WI38 (cell line): ENCODE measurements at regions not wholly inside any gene's neighbourhood (a gene's known extent, or its start where the extent isn't known, plus 50 kb on each side); places are given as distances from the start of the nearest gene placed in this dataset.

Experiments
- H3K4me3 ChIP-seq: 2 replicates; pipeline ENCODE4 v1.5.1; 2011; ENCODE audit warnings: low read depth, mild to moderate bottlenecking, control low read depth, low read length
- TF ChIP-seq, protein P1 (sequence below): IDR thresholded peaks from 2 replicates; pipeline ENCODE4 v1.5.1; 2012; ENCODE audit warnings: low read depth, mild to moderate bottlenecking, control low read depth, low read length

DNA sequence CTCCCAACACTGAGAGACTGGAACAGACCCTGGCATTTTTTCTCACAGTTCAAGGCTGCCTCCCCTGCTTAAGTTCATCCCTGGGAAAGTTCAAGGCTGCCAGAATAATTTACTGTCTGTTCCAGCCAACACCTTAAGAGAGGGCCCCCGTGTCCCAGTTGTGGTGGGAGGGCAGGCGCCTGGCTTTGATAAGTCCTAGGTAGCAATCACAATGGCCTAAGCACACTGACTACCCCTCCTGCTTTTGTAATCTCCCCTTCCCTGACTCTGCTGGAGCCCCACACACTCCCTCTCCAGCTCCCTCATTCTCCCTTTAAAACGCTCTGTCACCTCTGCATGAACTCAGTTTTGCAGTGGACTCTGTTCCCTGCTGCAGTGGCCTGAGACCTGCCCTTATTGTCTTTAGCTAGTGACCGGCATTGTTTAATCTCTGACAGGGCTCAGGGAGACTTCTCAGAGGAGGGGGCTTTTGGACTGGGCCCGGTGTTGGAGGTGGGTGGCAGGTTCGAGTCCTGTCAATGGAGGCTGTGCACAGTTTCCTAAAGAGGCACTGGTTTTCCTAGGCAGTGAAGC lies 507.2 kb downstream of the TBC1D22A start:
- H3K4me3 ChIP-seq, result no peak overlapping the region
- TF ChIP-seq, protein P1, sequence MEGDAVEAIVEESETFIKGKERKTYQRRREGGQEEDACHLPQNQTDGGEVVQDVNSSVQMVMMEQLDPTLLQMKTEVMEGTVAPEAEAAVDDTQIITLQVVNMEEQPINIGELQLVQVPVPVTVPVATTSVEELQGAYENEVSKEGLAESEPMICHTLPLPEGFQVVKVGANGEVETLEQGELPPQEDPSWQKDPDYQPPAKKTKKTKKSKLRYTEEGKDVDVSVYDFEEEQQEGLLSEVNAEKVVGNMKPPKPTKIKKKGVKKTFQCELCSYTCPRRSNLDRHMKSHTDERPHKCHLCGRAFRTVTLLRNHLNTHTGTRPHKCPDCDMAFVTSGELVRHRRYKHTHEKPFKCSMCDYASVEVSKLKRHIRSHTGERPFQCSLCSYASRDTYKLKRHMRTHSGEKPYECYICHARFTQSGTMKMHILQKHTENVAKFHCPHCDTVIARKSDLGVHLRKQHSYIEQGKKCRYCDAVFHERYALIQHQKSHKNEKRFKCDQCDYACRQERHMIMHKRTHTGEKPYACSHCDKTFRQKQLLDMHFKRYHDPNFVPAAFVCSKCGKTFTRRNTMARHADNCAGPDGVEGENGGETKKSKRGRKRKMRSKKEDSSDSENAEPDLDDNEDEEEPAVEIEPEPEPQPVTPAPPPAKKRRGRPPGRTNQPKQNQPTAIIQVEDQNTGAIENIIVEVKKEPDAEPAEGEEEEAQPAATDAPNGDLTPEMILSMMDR, result no peak

DNA sequence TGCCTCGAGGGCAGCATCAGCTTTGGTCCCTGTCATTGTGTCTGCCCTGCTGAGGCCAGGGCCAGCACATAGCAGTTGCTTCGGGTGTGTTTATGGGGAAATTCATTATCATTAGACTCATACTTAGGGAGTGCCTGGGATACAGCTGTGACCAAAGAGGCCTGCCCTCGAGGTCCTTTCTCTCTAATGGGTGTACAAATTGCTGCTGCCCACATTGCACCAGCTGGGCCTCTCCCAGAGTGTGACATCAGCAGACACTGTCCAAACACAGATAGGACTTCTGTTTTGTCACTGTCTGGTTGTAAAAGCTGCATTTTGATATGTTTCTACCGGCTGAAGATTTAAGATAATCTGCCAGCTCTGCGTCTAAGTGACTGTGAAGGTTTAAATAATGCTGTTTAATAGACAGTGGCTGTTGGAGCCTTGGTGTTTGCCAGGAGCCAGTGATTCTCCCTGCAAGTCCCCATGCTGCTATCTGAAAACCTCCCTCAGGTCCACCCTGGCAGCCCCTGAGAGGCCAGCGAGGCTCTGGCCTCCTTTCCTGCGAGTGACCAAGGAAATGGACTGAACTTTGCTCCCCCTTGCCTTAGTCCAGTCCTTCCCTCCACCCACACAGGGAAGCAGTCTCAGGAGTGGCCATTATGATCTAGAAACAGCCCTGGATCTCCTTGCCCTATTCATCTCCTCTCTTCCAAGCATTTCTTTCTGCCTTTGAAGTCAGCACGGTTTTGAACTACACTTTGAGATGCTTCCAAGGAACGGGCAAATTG lies 505.2 kb downstream of the TBC1D22A start:
- H3K4me3 ChIP-seq, result no peak overlapping the region
- TF ChIP-seq, protein P1, result no peak

DNA sequence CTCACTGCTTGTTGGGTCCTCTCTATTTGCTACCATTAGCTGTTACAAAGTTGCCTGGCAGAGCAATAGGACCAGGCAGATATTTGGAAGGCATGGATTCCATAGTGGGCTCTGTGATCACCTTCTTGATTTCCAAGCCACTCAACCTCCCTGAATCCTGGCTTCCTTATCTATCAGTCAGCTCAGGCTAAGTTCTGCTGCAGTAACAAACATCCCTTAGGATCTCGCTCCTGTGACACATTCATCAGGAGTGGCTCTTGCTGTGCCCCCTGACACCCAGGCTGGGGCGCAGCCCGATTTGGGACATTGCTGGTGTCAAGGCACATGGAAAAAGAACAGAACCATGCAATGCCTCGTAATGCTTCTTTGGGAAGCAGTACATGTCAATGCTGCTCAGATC lies 503.9 kb downstream of the TBC1D22A start:
- TF ChIP-seq, protein P1, result no peak
- H3K4me3 ChIP-seq, result no peak overlapping the region

DNA sequence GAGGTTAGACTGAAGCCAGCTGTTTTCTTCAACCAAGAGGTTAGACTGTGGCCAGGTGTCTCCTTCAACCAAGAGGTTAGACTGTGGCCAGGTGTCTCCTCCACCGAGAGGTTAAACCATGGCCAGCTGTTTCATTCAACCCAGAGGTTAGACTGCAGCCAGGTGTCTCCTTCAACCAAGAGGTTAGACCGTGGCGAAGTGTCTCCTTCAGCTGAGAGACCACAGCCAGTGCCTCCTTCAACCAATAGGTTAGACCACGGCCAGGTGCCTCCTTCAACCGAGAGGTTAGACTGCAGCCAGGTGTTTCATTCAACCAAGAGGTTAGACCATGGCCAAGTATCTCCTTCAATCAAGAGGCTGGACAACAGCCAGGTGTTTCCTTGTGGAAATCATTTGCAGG lies 498.1 kb downstream of the TBC1D22A start:
- TF ChIP-seq, protein P1, result no peak
- H3K4me3 ChIP-seq, result no peak overlapping the region

DNA sequence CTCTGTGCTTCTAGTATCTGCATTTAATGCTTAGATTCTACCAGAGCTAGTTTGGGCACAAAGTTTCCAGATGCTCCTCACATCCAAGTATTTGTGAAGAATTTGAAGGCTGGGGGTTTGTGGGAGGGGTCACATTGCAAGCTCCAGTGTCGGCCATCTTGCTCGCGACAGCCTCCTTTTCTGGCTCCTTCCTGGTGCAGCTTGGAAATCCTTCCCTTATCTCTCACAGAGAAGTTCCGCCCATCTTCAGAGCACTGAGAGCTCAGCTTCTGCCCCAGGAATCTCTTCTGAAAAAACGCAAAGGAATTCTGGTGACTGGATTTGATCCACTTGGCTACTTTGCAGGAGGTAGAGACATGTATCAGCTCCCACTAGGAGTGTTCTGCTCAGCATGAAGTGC lies 497.5 kb downstream of the TBC1D22A start:
- TF ChIP-seq, protein P1, result no peak
- no peak overlapping the region for H3K4me3 ChIP-seq

DNA sequence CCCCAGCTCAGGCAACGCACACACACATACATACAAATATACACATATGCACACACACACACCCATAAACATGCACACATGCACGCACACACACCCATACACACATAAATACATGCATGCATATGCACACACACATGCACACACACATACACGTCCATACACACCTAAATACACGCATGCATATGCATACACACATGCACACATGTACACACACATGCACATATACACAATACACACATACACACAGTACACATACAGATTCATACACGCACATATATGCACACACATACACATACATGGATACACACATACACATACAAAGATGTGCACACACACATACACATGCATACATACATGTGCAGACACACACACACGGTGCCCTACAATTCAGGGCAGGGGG lies 496.6 kb downstream of the TBC1D22A start:
- TF ChIP-seq, protein P1, result no peak

DNA sequence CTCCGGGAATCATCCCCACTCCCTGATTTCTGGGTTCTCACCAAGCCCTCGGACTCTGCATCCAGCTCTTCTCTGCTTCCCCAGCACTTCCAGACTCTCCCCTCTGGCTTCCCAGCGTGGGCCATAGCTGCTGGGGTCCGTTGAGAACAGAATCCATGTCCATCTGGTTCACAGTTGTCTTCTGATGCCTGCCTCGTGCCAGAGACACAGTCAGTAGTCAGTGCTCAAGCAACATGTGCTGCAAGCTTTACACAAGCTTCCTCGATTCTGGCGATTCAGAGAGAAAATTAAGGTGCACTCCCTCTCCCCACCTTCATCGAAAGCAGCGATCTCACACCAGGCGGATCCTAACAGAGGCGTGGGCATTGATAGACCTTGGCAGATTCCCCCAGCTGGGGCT lies 495.5 kb downstream of the TBC1D22A start:
- no peak overlapping the region for H3K4me3 ChIP-seq
- TF ChIP-seq, protein P1, result no peak

More for the DNA sequence above, 496.6 kb downstream of the TBC1D22A start:
- H3K4me3 ChIP-seq, result no peak overlapping the region
